Hepatic stellate cell (primary cell): ENCODE measurements at regions not wholly inside any gene's neighbourhood (a gene's known extent, or its start where the extent isn't known, plus 50 kb on each side); places are given as distances from the start of the nearest gene placed in this dataset.
"Not testable (repeated sequence)": the region's sequence is repeated elsewhere in the genome, so short reads cannot be mapped to it uniquely, and the experiment has no call there.

Source experiments
- DNase-seq: peaks from one replicate; pipeline ENCODE4 v3.0.0; 2011; ENCODE audit warnings: low spot score

DNA sequence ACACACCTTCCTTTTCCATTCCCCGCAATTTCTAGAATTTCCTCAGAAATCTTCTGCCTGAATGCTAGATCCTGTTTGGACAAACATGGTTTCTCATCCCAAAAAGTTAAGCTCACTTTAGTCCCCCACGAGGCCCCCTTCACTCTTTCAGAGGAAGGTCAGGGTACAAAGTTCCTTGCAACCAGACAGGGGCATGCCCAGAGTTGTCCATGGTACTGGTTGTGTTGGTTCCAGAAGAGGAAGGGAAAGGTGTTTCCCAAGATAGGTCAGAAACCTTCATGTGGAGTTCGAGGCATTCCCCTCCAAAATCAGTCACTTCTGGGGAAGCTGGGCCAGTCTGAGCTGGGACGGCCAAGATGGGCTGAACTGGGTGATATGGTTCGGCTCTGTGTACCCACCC is 167.6 kb upstream of the MAFB start:
- no peak for DNase-seq

DNA sequence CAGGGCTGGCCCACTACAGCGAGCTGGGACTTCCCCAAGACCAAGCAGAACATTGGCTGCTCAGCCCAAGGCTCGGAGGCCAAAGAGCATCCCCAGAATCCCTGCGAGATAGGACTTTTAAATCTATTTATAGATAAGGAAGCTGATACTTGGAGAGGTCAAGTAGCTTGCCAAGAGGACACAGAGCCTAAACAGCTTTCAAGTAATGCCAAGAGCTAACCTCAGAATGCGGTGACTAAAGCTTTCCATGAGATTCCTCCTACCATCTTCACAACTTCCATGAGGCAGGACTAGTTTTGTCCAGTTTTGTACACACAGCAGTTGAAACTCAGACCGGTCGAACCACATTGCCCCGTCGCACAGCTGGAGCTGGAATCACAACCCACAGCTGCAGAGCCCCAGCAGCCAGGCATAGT is 168.1 kb upstream of the TOP1 start:
- DNase-seq: peak; percentile 12

GRCh38 chr20:40861427-40862008 is 167.1 kb upstream of the TOP1 start:
- DNase-seq: no peak

GRCh38 chr20:40863355-40863919 is 165.2 kb upstream of the TOP1 start:
- DNase-seq: no peak

GRCh38 chr20:40864470-40864869 is 164.2 kb upstream of the TOP1 start:
- DNase-seq: no peak

- DNase-seq: no peak
Observed at GRCh38 chr20:40865095-40865494, 163.5 kb upstream of the TOP1 start.

DNA sequence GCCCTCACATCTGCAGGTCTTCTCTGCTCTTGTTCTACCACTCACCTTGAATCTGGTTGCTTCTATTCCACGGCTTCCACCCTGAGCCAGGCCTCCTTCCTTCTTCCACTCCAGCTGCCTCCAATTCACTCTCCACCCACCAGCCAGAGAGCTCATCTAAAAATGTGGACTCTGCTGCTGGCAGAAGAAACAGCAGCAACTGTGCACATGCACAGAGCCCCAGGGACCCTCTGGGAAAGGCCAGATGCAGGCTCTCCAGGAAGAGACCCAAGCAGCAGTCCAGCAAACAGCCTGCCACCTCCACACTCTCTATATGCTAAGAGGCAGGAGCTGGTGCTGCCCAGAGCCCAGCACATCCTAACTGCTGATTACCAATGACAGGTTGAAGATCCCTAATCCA is 162.6 kb upstream of the TOP1 start:
- DNase-seq: no peak

DNA sequence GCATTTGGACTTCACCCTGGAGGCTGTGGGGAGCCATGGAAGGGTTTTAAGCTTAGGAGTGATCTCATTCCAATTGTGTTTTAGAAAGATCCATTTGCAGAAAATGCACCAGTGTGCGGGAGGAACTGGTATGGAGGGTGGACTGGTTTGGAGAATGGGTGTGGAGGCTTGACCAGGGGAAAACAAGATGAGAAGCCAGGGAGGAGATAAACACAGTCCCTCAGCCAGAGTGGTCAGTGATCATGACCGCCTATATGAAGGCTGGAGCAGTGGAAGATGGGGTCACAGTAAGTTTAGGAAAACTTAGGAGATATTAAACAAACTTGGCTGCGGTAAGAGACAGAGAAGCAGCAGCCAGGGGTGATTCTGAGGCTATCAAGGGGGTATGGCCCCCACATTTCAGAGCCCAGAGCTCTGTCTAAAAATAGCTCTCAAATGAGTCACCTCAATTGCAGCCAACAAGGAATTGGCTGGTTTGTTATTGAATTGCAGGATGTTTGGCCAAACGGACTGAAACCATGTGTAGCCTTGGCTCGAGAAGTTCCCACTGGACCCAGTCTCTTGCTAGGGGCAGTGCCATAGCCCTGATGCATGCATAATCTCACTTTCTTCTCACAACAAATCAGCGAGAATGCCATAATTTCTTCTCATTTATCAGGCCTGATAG is 159.9 kb upstream of the TOP1 start:
- peak; percentile 42 for DNase-seq

DNA sequence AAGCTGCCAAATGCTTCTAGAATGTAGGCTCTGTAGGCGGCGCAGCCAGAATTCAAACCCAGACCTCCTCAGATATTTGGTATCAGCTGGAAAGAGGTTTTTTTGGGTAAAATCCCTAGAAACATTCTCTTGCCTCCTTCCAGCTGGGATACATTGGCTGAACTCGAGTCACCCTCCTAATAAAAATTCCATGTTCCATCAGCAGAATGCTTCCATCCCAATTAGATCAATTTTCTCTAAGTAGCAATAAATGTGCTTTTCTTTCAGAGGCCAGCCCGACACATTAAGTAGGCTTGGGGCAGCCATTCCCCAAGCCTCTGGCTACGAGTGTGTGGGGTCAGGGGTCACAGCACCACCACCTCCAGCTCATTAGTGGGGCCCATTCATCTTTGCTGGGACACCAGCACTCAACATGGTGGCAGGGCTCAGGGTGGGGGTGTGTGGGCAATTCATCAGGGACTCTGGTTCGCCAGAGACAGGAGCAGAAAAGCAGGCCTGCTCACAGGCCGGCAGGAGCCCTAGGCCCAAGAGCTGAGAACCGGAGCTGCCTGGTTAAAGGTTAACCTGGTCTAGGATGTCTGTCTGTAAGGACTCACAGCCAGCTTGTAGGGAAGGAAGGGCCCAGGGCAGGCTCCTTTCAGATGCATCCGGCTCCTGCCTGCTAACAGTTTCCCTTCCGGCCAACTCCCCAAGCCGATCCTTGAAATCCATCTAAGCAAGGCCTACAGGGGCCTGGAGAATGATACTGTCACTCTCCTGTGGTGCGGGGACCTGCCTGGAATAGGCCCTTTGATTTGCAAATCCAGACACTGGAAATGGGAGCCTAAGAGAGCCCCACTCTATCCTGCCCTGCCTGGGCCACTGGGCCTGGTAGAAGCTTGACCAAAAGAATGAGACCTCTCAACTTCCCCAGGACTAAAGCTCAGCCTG is 159.1 kb upstream of the TOP1 start:
- no peak for DNase-seq

- DNase-seq: no peak
Observed at GRCh38 chr20:40875116-40876085, 153.2 kb upstream of the TOP1 start.

- DNase-seq: not testable (repeated sequence)
Observed at GRCh38 chr20:40878099-40878498, 150.5 kb upstream of the TOP1 start.

DNA sequence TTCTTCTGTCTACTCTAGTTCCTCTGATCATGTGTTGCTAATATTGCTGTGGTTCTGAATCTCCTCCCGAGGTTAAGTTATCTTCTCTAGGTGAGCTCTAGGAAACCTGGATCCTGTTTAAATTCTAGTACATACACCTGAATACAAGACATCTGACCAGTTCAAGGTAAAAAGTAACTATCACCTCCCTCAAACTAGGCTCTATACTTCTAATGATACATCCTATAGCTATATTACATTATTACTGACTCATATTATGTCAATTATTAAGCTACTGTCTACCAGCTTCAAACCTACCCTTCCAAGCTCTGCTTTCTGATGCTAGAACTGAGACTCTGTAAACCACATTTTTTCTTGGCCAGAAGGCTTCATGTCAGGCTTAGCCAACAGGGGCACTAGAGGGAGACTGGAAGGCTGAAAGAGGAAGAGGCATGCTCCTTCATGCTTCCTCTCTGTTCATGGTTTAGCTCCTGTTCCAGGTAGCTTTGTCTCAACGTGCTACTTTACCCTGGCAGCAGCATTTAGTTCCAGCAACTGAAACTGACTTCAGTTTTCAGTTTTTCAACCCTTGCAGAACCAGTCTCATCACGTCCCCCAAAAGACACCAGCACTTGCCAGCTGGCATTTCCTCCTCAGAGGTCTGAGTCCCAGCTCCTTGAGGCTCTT is 148.4 kb upstream of the TOP1 start:
- DNase-seq: no peak

DNA sequence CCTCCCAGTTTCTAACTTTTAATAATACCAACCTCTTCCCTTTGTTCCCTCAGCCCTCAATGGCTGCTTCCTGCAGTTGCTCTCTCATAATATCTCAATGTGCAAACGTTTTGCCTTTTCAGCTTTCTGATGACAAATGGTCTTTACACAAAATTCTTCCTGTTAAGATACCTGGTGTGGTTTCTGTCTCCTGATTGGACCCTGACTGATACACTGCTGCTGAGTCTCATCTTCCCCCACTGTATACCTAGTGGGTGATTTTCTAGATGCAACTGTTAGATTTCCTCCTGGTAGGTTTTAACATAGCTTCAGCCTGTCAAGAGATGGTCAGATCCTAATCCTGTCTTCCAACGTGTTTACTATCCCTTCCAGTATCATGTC is 147.9 kb upstream of the TOP1 start:
- no peak for DNase-seq

GRCh38 chr20:40882152-40882551 is 146.5 kb upstream of the TOP1 start:
- no peak for DNase-seq

GRCh38 chr20:40883097-40883496 is 145.5 kb upstream of the TOP1 start:
- no peak for DNase-seq

GRCh38 chr20:40887105-40887504 is 141.5 kb upstream of the TOP1 start:
- no peak for DNase-seq

- DNase-seq: not testable (repeated sequence)
Observed at GRCh38 chr20:40889266-40889665, 139.4 kb upstream of the TOP1 start.

GRCh38 chr20:40890181-40890580 is 138.4 kb upstream of the TOP1 start:
- DNase-seq: no peak

GRCh38 chr20:40890635-40891034 is 138.0 kb upstream of the TOP1 start:
- DNase-seq: no peak

DNA sequence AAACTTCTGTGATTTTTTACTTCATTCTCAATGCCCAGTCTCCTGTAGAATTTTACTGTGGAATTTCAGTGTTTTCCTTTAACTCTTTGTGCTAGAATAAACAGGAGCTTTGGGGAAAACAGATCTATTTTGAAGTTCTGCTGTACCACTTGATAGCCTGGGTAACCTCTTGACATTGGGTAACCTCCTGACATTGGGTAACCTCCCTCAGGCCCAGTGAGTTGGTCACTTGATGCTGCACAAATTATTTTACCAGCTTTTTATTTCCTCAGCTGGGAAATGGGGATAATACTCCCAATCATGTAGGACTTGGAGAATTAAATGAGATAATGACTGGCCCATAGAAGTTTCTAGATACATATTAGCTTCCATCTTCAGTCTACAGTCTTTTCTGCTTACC is 137.3 kb upstream of the TOP1 start:
- no peak for DNase-seq

- DNase-seq: no peak
Observed at GRCh38 chr20:40892642-40893041, 136.0 kb upstream of the TOP1 start.
